K562 (cell line): ENCODE measurements at regions not wholly inside any gene's neighbourhood (a gene's known extent, or its start where the extent isn't known, plus 50 kb on each side); places are given as distances from the start of the nearest gene placed in this dataset.

Source experiments
- ATAC-seq: fragments of 200-7000 bp; cut with Tn5 transposase; 3 replicates; pipeline ENCODE4 v1.9.1; 2020; ENCODE audit warnings: moderate library complexity
- BruUV-seq: library from RNA; stranded (reverse); fragments of 400-500 nt; replicated peaks from 2 replicates; lab custom pipeline; 2021; lab: Mats Ljungman, UMichigan
- CTCF ChIA-PET: fragments of 300-600 bp; formaldehyde crosslinking; extraction: SDS; loops from one replicate; lab custom pipeline; 2021; ENCODE audit warnings: low intra/inter-chr PET ratio; lab: Yijun Ruan, JAX
- POLR2A ChIA-PET: fragments of 300-600, 350-650 bp; sonication (Branson Sonifier 250); formaldehyde crosslinking; extraction: SDS; loops from one replicate; lab custom pipeline; 2021; ENCODE audit warnings: antibody characterized with exemption, inconsistent platforms; lab: Yijun Ruan, JAX
- DNase-seq, 4 experiments: peaks; one replicate each; pipeline versions ENCODE4 v3.0.0 to v3.0.0-alpha.2; 2011 to 2018; ENCODE audit warnings: low spot score in 3 of 4, mixed read lengths in 3 of 4; ENCODE audit errors: extremely low read depth in 1 of 4
- FAIRE-seq: peaks from 2 replicates; lab custom pipeline; 2011; peaks lifted over from hg19 to GRCh38; lab: Jason Lieb, UNC
- H2AFZ ChIP-seq: 2 replicates; pipeline ENCODE4 v1.6.0; 2011; ENCODE audit warnings: low read depth, low read length, control low read depth, inconsistent platforms
- H3K27ac ChIP-seq: fragments of 200-600 bp; 3 replicates; pipeline ENCODE4 v1.8.0; 2011; ENCODE audit warnings: low read depth, mild to moderate bottlenecking, control low read depth, inconsistent platforms, low read length, moderate library complexity, mixed read lengths; ENCODE audit errors: extremely low read depth
- H3K27me3 ChIP-seq, 2 experiments: fragments of 300-600 bp in 1 of 2; 2 replicates in 1 of 2; 3 replicates in 1 of 2; pipeline versions ENCODE4 v1.6.0 to v1.8.0; 2011; ENCODE audit warnings: inconsistent platforms in 2 of 2, low read length in 2 of 2, mild to moderate bottlenecking in 1 of 2, mixed read lengths in 1 of 2, moderate library complexity in 1 of 2; ENCODE audit not compliant: control insufficient read depth in 2 of 2, insufficient read depth in 2 of 2
- H3K36me3 ChIP-seq: fragments of 300-600 bp; 3 replicates; pipeline ENCODE4 v1.8.0; 2011; ENCODE audit warnings: mild to moderate bottlenecking, low read length, inconsistent platforms; ENCODE audit not compliant: control insufficient read depth, insufficient read depth
- H3K4me1 ChIP-seq, 2 experiments: fragments of 200-600 bp in 1 of 2; replicated peaks in 1 of 2; 2 replicates in 1 of 2; 3 replicates in 1 of 2; pipeline versions ENCODE4 v1.5.1 to v1.8.0; 2011; ENCODE audit warnings: inconsistent platforms in 2 of 2, low read length in 2 of 2, mild to moderate bottlenecking in 1 of 2, mixed read lengths in 1 of 2, moderate library complexity in 1 of 2; ENCODE audit not compliant: control insufficient read depth in 2 of 2, insufficient read depth in 2 of 2
- H3K4me2 ChIP-seq: 2 replicates; pipeline ENCODE4 v1.6.1; 2011; ENCODE audit warnings: low read length, control low read depth, inconsistent platforms, mixed read lengths; ENCODE audit not compliant: insufficient read depth
- H3K4me3 ChIP-seq: fragments of 200-600 bp; sonication (generic), shearing (Covaris generic); 2 replicates; pipeline ENCODE4 v1.5.1; 2016; ENCODE audit warnings: control low read depth, inconsistent platforms
- H3K79me2 ChIP-seq: fragments of 200-600 bp; 3 replicates; pipeline ENCODE4 v1.8.0; 2011; ENCODE audit warnings: low read length, inconsistent platforms; ENCODE audit not compliant: control insufficient read depth, insufficient read depth
- H3K9ac ChIP-seq, 2 experiments: 2 replicates each; pipeline versions ENCODE4 v1.6.0 to v1.6.1; 2011; ENCODE audit warnings: low read depth in 2 of 2, low read length in 2 of 2, control low read depth in 1 of 2, inconsistent platforms in 1 of 2, mild to moderate bottlenecking in 1 of 2, mixed read lengths in 1 of 2; ENCODE audit not compliant: insufficient read depth in 1 of 2
- H3K9me1 ChIP-seq: one replicate; pipeline ENCODE4 v1.6.0; 2011; ENCODE audit warnings: inconsistent platforms, mild to moderate bottlenecking, low read length, moderate library complexity; ENCODE audit not compliant: control insufficient read depth, insufficient read depth
- H3K9me3 ChIP-seq: replicated peaks from 2 replicates; pipeline ENCODE4 v1.5.1; 2011; ENCODE audit warnings: low read depth, low read length, inconsistent platforms; ENCODE audit not compliant: control insufficient read depth, insufficient read depth
- H4K20me1 ChIP-seq: replicated peaks from 2 replicates; pipeline ENCODE4 v1.6.1; 2011; ENCODE audit warnings: low read length, inconsistent platforms, mixed read lengths; ENCODE audit not compliant: control insufficient read depth, insufficient read depth
- ARNT ChIP-seq, 2 experiments: fragments of 450-650 bp; IDR thresholded peaks; 2 replicates each; pipeline ENCODE4 v1.6.1; 2016; ENCODE audit warnings: mild to moderate bottlenecking in 1 of 2
- ATF7 ChIP-seq: fragments of 450-650 bp; IDR thresholded peaks from 2 replicates; pipeline ENCODE4 v1.7.1; 2014; ENCODE audit warnings: mild to moderate bottlenecking, moderate library complexity
- NEUROD1 ChIP-seq: fragments of 150-350 bp; IDR thresholded peaks from 2 replicates; pipeline ENCODE4 v1.6.1; 2014; ENCODE audit warnings: borderline replicate concordance, low read length, low read depth; ENCODE audit not compliant: partially characterized antibody
- RNF2 ChIP-seq: sonication (generic); IDR thresholded peaks from 2 replicates; pipeline ENCODE4 v1.6.1; 2016
- ZNF639 ChIP-seq, 2 experiments: fragments of 200-800 bp in 1 of 2; sonication (Bioruptor generic) in 1 of 2; sonication (generic) in 1 of 2; formaldehyde crosslinking in 1 of 2; IDR thresholded peaks in 1 of 2; conservative IDR thresholded peaks in 1 of 2; 2 replicates each; pipeline versions ENCODE4 v1.5.0 to v1.6.1; 2016 to 2020; ENCODE audit warnings: missing compliant biosample characterization in 1 of 2, missing genetic modification characterization in 1 of 2, missing genetic modification reagents in 1 of 2
- WGBS: fragments of 100-300 bp; shearing (Covaris generic); methylation state at CpG from one replicate; pipeline ENCODE4 v1.1.6; 2016; ENCODE audit warnings: low coverage, mixed read lengths; ENCODE audit not compliant: insufficient coverage; ENCODE audit errors: missing lambda C conversion rate; 5-methylcytosine and 5-hydroxymethylcytosine counted together
- in situ Hi-C: fragments of 300-500 bp; cut with MboI; formaldehyde crosslinking; loops from 4 replicates; pipeline ENCODE4 v1.15.0; 2018; ENCODE audit warnings: inconsistent platforms, mixed read lengths
- intact Hi-C: fragments of 100-400 bp; cut with micrococcal nuclease; formaldehyde crosslinking; loops from 2 replicates; pipeline ENCODE4 v1.14.2; 2022
- TF ChIP-seq, protein P1 (sequence below): sonication (generic); formaldehyde crosslinking; IDR thresholded peaks from 2 replicates; pipeline ENCODE4 v1.8.1; 2022; ENCODE audit warnings: missing genetic modification reagents
- TF ChIP-seq, protein P2 (sequence below): fragments of 200-800 bp; sonication (Bioruptor generic); IDR thresholded peaks from 2 replicates; pipeline ENCODE4 v1.6.1; 2017; ENCODE audit warnings: missing genetic modification characterization, missing compliant biosample characterization

DNA sequence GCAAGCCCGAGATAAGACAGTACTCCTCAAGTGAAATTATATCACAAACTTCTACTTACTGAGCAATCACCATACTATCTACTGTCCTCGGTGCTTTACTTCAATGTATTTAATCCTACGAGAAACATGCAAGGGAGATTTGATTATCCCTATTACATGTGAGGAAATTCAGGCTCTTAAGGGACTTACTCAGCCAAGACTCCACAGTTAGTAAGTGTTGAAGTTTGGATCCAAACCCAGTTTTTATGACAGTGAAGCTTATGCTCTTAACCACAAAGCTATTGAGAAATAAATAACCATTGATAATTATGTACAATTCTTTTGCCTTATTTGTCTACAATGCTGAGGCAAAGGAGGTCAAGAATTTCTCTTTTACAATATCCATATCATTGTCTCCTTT, 672.9 kb upstream of the ACVR2A start:
- no peak for FAIRE-seq
- H3K36me3 ChIP-seq = no peaks in the 10 kb centered on the region
- H3K4me1 ChIP-seq = no peaks in the 10 kb centered on the region
- no peaks in the 10 kb centered on the region for H3K9me3 ChIP-seq
- ATAC-seq = no peak
- no peak overlapping the region for H3K4me2 ChIP-seq
- H3K9me1 ChIP-seq = no peaks in the 10 kb centered on the region
- no peaks in the 10 kb centered on the region for H3K79me2 ChIP-seq
- DNase-seq = no peak
- no peaks in the 10 kb centered on the region for H3K27me3 ChIP-seq
- no peak overlapping the region for H3K4me3 ChIP-seq
- H2AFZ ChIP-seq = no peak overlapping the region
- no TSS peak for BruUV-seq
- H3K9ac ChIP-seq = no peak overlapping the region
- intact Hi-C loops = no loop called here
- H4K20me1 ChIP-seq = no peaks in the 10 kb centered on the region
- WGBS = 0% methylated on average over 3 of the region's 3 CpGs
- POLR2A ChIA-PET = no interaction called here
- no peak overlapping the region for H3K27ac ChIP-seq
- no peak for TF ChIP-seq RNF2
- TF ChIP-seq, protein P1, sequence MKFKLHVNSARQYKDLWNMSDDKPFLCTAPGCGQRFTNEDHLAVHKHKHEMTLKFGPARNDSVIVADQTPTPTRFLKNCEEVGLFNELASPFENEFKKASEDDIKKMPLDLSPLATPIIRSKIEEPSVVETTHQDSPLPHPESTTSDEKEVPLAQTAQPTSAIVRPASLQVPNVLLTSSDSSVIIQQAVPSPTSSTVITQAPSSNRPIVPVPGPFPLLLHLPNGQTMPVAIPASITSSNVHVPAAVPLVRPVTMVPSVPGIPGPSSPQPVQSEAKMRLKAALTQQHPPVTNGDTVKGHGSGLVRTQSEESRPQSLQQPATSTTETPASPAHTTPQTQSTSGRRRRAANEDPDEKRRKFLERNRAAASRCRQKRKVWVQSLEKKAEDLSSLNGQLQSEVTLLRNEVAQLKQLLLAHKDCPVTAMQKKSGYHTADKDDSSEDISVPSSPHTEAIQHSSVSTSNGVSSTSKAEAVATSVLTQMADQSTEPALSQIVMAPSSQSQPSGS (CRISPR knock-in tag) = no peak
- no peak for TF ChIP-seq NEUROD1
- no peak for TF ChIP-seq ARNT (IDR thresholded peaks at IDR 0.05)
- no peak for TF ChIP-seq ZNF639 (CRISPR knock-in tag; conservative IDR thresholded peaks at IDR 0.05 in 1 of 2, IDR thresholded peaks at IDR 0.05 in 1 of 2)
- TF ChIP-seq, protein P2, sequence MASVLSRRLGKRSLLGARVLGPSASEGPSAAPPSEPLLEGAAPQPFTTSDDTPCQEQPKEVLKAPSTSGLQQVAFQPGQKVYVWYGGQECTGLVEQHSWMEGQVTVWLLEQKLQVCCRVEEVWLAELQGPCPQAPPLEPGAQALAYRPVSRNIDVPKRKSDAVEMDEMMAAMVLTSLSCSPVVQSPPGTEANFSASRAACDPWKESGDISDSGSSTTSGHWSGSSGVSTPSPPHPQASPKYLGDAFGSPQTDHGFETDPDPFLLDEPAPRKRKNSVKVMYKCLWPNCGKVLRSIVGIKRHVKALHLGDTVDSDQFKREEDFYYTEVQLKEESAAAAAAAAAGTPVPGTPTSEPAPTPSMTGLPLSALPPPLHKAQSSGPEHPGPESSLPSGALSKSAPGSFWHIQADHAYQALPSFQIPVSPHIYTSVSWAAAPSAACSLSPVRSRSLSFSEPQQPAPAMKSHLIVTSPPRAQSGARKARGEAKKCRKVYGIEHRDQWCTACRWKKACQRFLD = no peak
- TF ChIP-seq ATF7 = no peak
- TF ChIP-seq, all 486 proteins: peak for 0
- CTCF ChIA-PET = no interaction called here
- in situ Hi-C loops = no loop called here
